HG02884 (cell line): ENCODE measurements at regions not wholly inside any gene's neighbourhood (a gene's known extent, or its start where the extent isn't known, plus 50 kb on each side); places are given as distances from the start of the nearest gene placed in this dataset.

Experiments
- ATAC-seq: cut with Tn5 transposase; IDR thresholded peaks from one replicate; pipeline ENCODE4 v1.9.1; 2021; ENCODE audit warnings: mild to moderate bottlenecking, moderate library complexity; ENCODE audit not compliant: unreplicated experiment

DNA sequence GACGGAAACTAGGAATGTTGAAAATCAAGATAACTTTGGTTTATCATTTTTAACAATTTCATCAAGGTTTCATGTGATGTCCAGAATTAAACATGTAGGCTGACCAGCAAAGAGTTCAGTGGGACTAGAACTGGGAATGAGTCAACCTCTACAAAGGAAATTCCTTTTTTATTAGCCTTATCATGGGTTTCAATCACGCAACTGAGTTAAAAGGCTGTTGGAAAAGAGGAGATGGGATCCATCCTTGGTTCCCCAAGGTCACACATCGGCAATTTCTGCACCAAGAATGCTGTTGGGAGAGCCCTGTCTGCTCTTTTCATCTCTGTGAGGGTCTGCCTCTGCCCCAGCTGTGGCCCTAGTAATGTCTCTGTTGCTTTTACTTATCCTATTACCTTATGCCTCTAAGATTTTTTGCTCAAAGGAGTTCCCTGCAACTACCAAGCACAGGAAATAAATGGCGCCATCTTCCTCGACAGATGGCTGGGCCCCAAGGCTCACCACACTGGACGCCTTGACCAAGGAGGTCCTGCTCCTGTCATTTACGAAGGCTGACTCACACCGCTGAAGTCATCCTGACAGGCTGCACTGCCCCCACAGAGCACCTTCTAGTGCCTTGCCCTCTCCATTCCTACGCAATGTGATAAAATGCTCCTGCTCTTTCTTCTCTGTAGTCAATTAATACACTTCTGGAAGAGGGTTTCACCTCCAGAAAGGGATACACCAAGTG is 367.4 kb downstream of the GXYLT1 start:
- ATAC-seq: no peak

DNA sequence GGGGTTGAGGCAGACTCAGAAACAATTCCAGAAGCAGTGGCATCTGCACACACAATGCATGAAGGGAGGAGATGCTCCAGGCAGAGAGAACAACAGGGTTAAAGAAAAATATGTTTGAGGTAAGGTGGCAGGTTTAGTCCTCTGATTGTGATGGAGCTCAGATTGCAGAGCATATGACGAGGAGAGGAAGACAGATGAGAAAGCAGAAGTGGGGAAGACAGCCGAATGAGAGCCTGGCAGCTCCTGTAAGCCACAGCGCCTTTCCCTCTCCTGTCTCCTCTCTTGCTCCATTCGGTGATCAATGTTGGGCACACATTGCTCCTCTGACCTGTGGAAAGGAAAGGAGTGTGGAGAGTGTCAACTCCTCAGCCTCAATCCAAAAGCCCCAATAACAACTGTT is 372.2 kb downstream of the GXYLT1 start:
- no peak for ATAC-seq

DNA sequence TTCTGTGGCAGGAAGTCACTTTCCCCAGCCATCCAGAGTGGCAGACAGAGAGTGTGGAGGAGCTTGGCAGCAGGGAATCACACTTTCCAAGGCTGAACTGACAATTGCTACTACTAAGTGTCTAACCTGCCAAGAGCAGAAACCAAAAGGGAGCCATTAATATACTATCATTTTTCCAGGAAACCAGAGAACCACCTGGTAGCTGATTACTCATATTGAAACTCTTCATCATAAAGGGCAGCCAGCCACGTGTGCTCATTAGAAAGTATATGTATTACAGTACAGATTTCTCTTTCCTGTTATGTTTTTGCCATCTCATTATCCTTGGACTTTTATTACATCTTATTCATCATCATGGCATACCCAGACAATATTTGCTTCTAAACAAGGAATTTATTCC is 374.9 kb downstream of the GXYLT1 start:
- peak; percentile 72 for ATAC-seq

DNA sequence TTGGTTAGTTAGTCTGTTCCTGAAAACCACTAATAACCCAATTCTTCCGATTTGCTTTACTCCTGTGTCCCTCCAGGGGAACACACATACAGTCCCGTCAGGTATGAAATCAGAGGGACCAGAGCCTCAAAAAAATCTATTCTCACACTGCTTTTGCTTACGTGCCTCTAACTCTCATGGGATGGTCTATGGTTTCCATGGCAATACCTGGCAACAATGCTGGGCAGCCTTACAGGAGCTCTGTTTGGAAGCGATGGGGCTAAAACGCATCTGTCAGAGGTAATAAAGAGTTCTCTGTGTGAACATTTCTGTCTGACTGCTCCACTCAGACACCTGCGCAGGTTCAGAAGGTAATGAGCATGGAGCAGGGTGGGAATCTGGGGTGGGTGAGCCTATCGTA is 376.2 kb downstream of the GXYLT1 start:
- ATAC-seq: no peak

DNA sequence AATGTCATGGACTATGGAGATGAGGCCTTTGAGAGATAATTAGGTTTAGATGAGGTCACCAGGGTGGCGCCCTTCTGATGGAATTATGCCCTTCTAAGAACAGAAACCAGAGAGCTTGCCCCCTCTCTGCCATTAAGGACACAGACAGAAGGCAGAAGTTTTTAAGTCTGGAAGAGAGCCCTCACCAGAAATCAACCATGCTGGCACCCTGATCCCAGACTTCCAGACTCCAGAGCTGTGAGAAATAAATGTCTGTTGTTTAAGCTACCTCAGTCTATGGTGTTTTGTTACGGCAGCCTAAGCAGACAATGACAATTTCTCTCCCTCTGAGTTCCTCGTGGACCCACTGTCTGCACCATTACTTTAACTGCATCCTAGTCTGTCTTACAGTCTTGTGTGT is 382.0 kb downstream of the GXYLT1 start:
- ATAC-seq: no peak

DNA sequence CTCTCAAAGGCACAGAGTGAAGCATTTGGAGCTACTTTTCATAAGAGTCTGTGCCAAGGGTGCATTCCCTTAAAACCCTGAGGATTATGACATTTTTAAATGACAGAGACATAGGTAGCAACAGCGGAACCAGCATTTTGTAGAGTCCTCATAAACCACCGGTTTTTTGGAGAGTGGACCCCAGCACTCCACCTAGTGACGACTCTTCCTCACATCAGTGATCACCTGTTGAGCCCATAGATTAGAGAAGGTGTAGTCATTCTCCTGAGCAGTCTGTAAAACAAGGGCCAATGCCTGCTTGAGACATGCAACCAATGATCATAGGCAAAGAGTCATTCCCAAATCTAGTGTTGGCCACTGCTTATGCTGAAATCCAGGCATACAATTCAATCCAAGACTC is 399.1 kb downstream of the GXYLT1 start:
- ATAC-seq: no peak

DNA sequence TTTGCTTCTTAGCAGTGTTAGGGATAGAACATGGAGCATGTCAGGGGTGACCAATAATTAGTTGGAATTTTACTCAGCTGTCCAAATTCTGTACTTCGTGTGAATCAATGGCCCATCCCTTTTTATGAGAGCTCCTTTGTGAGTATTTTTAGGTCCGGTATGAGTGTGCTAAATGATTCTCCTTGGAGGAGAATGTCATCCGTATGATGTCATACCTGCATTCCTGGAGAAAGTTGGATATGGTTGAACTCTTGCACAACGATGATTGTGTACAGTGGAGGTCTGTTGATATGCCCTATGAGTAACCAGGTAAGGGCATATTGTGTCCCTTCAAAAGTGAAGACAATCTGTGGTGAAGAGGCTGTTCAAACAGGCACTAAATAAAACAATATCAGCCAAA is 400.8 kb downstream of the GXYLT1 start:
- ATAC-seq: no peak

DNA sequence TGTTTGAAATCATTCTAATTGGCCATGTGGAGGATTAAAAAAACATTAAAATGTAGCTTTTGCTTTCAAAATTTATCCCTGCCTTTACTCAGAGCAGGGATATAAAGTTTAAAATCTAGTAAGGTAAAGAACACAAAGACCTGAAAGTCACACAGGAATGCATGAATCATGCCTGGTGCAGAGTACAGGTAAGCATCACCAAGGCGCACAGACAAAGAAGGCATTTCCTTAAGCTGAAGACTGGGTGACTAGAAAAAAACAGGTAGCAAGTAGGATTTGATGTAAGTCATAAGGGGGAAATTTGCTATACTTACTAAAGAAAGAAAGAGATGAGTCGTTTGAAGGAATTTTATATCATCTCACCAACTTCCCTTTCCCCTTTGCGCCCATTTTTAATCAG is 405.6 kb downstream of the GXYLT1 start:
- ATAC-seq: no peak

DNA sequence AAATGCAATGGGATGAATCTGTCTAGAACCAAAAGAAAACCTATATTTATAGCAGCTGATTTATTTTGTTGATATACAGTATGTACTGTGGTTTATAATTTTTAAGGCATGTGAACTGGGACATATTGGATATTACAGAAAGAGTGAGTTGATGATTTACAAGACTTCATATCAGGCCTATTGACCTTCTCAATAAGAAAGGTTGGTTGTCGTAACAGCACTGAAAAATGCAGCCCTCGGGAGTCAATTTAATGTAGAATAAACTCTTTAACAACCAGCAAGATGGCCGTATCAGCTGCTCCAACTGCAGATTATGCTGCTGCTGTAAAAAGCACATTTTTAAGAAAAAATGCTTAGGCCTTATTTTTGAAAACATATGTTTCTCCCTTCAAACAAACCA is 407.3 kb downstream of the GXYLT1 start:
- no peak for ATAC-seq

DNA sequence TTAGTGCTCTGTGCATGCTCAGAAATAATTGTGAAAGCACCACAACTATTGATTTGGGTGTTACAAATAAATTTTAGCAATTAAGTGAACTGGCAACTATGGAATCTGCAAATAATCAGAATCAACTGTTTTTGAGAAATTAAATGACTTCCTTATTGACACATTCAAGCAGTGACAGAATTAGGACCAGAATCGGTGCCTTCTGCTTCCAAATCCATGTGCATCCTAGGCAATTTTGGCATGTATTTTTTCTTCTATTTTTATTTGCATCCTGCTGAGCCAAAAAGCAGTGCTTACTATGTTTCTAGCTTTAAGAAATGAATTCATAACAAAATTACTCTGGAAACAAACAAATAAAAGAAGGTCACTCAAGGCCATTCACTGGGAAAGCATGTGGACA is 408.2 kb downstream of the GXYLT1 start:
- ATAC-seq: no peak

DNA sequence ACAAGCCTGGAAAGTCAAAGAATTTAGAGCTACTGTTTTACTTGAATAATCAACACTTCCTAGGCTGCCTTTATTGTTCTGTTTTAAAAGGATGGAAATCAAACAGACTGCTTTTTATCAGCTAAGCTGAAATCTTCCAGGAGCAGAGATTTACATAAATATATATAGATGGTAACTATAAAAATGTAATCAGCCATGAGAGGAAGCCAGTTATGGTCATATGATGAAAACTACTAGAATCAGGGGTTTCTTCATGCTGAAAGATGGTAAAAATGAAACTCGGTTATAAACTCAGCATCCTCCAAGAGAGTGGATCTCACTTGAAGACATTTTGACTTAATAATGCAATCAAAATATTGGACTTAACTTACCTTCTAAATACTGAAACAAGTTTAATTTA is 413.0 kb downstream of the GXYLT1 start:
- ATAC-seq: no peak

DNA sequence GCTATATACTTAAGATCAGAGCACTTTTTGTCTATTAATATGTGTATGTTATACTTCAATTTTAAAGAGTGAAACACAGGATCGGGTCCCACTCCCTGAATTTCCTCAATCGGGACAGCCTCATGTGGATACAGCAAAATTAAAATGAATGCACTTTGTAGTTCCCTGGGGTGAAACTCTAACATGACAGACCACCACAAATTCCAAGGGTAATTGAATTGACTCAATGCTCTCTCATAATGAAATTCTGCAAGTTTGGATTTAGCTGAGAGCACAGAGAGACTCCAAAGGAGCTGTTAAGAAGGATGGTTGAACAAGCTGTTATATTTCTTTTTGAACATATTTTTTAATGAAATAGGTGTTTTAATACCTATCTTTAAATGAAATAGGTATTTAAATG is 413.6 kb downstream of the GXYLT1 start:
- no peak for ATAC-seq

DNA sequence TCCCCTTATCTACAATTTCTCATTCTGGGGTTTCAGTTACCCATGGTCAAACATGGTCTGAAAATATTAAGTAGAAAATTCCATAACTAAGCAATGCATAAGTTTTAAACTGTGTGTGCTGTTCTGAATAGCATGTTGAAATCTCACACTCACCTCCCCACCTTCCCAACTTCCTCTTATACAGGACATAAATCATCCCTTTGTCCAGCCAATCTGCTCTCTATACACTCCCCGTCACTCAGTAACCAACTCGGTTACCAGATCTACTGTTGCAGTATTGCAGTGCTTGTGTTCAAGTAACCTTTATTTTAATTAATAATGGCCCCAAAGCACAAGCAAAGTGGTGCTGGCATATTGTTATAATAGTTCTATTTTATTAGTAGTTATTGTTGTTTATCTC is 420.5 kb downstream of the GXYLT1 start:
- no peak for ATAC-seq

DNA sequence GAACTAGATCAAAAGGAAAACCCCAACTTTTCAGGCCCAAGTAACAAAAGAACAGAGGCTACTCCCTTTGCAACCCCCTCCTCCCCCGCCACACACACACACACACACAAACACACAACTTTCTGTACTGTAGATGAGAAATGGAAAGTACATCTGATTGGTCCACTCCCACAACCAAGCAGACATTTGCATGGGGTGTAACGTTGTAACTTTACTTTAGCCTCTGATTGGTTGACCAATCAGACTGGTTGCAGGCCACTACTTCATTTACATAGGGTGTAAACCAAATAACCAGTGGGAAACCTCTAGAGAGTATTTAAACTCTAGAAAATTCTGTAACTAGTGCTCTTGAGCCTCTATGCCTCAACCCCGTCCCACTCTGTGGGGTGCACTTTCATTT is 425.5 kb downstream of the GXYLT1 start:
- no peak for ATAC-seq

DNA sequence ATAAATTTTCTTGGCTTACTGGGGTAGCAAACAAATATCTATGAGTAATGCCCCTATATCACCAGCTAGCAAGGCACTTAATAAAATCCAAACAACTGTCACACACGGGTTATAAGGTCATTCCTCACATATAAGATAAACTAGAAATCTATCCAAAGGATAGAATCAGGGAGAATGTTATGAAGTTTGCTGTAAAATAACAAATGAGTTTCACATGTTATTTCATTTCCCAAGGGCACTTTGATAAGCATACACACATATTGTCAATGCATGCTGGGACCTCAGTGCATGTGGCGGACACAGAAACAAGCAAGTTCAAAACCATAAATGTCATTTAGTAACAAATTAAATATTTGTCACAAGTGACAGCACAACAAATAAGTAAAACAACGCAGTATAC is 429.4 kb downstream of the GXYLT1 start:
- ATAC-seq: no peak

DNA sequence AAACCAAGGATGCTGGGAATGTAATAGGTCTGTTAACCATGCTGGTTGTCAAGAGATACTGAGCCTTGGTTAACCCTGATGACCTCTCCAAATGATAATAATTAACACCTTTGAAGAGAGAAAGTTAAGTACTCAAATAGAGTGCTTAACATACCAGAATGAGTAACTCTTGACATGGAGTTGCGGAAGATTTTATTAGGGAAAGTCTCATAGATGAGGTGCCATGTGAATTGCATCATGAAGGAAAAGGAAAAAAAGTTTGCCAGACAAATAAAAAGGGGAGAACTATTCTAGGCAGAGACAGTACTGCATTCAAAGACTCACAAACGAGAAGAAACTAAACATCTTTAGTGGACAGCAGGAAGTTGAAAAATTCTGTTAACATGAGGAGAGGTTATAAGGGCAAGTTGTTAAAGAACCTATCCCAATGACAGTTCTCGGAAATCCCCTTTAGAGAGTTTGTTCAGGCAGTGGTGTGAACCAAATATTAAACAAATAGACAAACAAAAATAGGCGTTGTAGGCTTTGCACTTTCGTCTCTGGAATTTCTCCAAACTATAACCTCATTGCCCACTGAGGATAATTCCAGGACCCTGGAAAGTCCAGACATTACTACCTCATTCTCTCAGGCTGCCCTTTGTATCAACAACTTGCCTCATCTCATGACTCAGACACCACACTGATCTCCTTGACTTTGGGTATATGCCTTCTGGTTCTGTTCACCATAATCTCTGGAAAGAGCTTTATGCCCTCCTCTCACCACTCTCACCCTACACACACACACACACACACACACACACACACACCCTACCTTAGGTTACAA is 435.0 kb downstream of the GXYLT1 start:
- no peak for ATAC-seq

DNA sequence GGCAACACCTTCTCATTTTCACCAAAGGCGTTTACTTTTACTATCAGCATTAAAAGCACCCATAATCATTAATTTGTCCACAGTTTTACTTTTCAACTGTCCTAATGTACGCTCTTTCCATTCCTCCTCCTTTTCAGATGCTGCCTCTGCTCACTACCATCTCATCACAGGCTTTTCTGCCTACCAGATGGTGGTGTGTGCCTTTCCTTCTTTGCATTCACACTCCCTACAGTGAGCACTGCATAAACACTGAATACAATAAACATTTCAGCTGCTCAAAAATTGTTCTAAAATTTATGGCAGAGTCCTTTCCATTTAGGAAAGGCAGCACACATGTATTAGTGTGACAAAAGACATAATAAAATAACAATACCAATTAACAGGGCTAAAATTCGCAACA is 435.7 kb downstream of the GXYLT1 start:
- no peak for ATAC-seq

DNA sequence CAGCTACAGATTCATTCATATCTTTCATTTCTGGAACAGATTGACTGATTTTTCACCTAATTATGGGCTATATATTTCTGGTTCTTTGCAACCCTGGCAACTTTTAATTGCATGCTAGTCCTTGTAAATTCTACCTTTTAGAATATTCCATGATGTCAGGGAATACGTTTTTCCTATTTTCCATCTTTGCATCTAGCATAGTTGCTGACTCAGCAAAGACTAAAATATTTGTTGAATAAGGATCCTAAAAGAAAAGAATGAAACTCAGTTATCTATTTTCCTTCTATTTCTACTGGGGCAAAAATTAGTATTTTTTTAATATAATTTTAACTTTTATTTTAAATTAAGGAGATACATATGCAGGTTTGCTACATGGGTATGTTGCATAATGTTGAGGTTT is 438.3 kb downstream of the GXYLT1 start:
- no peak for ATAC-seq

DNA sequence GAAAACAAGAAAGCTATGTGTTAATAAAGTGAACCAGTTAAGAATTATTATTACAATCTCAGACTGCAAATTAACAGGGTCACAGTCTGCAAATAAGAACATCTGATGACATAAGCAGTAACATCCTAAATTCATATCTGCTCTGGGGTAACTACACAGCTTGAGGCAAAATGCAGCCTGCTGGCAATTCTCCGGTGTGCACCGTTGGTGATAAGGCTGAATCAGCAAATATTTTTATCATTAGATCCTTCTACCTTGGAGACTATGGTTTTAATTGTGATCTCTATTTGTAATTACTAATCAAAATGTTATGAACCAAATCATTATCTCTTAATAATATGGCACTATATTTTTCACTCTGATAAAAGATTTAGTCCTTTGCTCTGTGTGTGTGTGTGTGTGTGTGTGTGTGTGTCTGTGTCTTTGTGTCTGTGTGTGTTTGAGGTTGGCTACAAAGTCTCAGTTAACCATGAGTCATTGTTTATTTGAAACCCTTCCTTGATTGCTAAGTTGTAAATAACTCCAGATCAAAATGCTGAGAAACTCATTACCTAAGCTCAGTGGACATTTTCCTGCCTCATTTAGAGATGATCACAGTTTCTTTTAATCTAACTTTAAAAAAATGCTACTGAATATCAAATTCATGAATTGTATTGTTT is 442.6 kb downstream of the GXYLT1 start:
- no peak for ATAC-seq

DNA sequence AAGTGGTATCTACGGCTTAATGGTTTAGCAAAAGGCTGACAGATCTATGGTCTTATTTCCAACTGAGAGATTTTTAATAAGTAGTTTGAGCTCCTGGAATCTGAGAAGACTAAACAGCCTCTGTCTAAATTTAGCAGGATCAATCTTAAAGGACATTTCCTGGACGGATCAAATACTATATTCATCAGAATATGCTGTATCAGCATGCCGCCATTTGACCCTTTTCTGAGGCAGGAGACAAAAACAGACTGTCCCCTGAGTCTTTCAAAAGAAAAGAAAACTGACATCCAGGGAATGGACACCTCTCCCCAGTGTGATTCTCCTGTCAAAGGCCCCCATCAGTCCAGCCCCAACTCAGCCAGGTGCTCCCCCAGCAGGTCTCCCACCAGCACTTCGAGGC is 443.7 kb downstream of the GXYLT1 start:
- ATAC-seq: no peak

DNA sequence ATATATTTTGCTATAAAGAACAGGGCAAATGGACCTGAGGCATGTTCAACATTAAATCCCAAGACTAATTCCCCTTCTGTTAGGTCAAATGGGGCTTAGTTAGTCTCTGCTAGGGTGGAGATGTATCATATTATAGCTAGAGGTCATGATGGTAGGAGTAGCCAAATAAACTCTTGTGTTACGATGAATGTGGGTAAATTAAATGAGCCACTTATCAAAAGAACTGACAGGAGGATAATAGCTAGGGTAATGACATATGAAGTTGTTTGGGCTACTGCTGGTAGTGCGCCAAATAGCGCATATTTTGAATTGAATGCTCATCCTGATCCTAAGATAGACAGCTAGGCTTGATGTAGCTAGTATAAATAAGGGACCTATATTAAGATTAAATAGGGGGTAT is 445.0 kb downstream of the GXYLT1 start:
- ATAC-seq: no peak

DNA sequence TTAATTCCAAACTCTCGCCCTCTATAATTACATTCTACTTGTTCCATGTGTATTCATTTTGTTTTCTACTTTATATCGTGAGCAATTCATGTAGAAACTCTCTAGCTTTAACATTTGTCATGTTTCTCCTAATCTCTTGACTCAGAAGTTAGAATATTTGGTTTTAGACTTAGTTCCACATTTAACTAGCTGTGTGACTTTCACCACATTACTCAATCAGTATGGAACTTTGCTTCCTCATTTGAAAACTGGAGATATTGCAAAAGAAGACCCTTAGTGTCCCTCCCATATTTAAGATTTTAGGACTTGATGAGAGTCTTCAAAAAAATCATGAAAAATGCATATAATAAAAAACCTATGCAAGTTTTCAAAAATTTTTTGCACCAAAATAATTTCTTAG is 447.5 kb downstream of the GXYLT1 start:
- ATAC-seq: no peak
